SKM-1 treated with dmso at 0.1 percent for 144 hours (cell line): ENCODE measurements at regions not wholly inside any gene's neighbourhood (a gene's known extent, or its start where the extent isn't known, plus 50 kb on each side); places are given as distances from the start of the nearest gene placed in this dataset.
"Not testable (repeated sequence)": the region's sequence is repeated elsewhere in the genome, so short reads cannot be mapped to it uniquely, and the experiment has no call there.

Source experiments
- DNase-seq: peaks from one replicate; lab custom pipeline; 2025; ENCODE audit not compliant: unreplicated experiment; lab: John Stamatoyannopoulos, UW

- DNase-seq, result no peak
These were observed 271.4 kb upstream of the NCAM1 start for GRCh38 chr11:112689851-112690250.

- no peak for DNase-seq
These were observed 267.4 kb upstream of the NCAM1 start for GRCh38 chr11:112693781-112694180.

GRCh38 chr11:112694245-112694644, 267.0 kb upstream of the NCAM1 start:
- DNase-seq, result no peak

GRCh38 chr11:112694813-112695212, 266.4 kb upstream of the NCAM1 start:
- no peak for DNase-seq

- DNase-seq, result no peak
These were observed 263.6 kb upstream of the NCAM1 start for GRCh38 chr11:112697391-112698178.

- DNase-seq, result no peak
These were observed 256.1 kb upstream of the NCAM1 start for GRCh38 chr11:112705148-112705547.

GRCh38 chr11:112706863-112707262, 254.4 kb upstream of the NCAM1 start:
- DNase-seq, result no peak

GRCh38 chr11:112714340-112714739, 246.9 kb upstream of the NCAM1 start:
- not testable (repeated sequence) for DNase-seq

GRCh38 chr11:112715056-112715455, 246.2 kb upstream of the NCAM1 start:
- DNase-seq, result no peak

GRCh38 chr11:112718483-112718882, 242.7 kb upstream of the NCAM1 start:
- no peak for DNase-seq

GRCh38 chr11:112719736-112720525, 241.3 kb upstream of the NCAM1 start:
- no peak for DNase-seq

- no peak for DNase-seq
These were observed 239.1 kb upstream of the NCAM1 start for GRCh38 chr11:112722148-112722547.

GRCh38 chr11:112722876-112723275, 238.3 kb upstream of the NCAM1 start:
- DNase-seq, result no peak

- no peak for DNase-seq
These were observed 237.3 kb upstream of the NCAM1 start for GRCh38 chr11:112723676-112724495.

GRCh38 chr11:112724496-112724790, 236.8 kb upstream of the NCAM1 start:
- no peak for DNase-seq

- DNase-seq, result no peak
These were observed 235.6 kb upstream of the NCAM1 start for GRCh38 chr11:112725636-112726035.

GRCh38 chr11:112727341-112727841, 233.8 kb upstream of the NCAM1 start:
- DNase-seq, result no peak

- no peak for DNase-seq
These were observed 232.9 kb upstream of the NCAM1 start for GRCh38 chr11:112728288-112728687.

- no peak for DNase-seq
These were observed 232.5 kb upstream of the NCAM1 start for GRCh38 chr11:112728716-112729115.

GRCh38 chr11:112730591-112730990, 230.6 kb upstream of the NCAM1 start:
- no peak for DNase-seq

GRCh38 chr11:112731538-112731937, 229.7 kb upstream of the NCAM1 start:
- DNase-seq, result no peak
